Calu3 (cell line): ENCODE measurements at regions not wholly inside any gene's neighbourhood (a gene's known extent, or its start where the extent isn't known, plus 50 kb on each side); places are given as distances from the start of the nearest gene placed in this dataset.

Experiments
- BruUV-seq: library from RNA; stranded (reverse); fragments of 400-500 nt; replicated peaks from 2 replicates; lab custom pipeline; 2021; lab: Mats Ljungman, UMichigan
- CTCF ChIA-PET: fragments of 300-600 bp; sonication (Branson Sonifier 250); formaldehyde crosslinking; loops from one replicate; lab custom pipeline; 2022; ENCODE audit warnings: antibody characterized with exemption; lab: Charles Lee
- DNase-seq: peaks from one replicate; pipeline ENCODE4 v3.0.0; 2022
- H3K27ac Mint-ChIP-seq: one replicate; pipeline ENCODE4 v1.8.0; 2022; ENCODE audit warnings: mixed read lengths; ENCODE audit not compliant: unreplicated experiment
- H3K27me3 Mint-ChIP-seq: one replicate; pipeline ENCODE4 v1.8.0; 2022; ENCODE audit warnings: mixed read lengths; ENCODE audit not compliant: unreplicated experiment
- H3K36me3 Mint-ChIP-seq: one replicate; pipeline ENCODE4 v1.8.0; 2022; ENCODE audit warnings: mild to moderate bottlenecking, moderate library complexity, mixed read lengths; ENCODE audit not compliant: insufficient read depth, unreplicated experiment
- H3K4me1 Mint-ChIP-seq: one replicate; pipeline ENCODE4 v1.8.0; 2022; ENCODE audit warnings: mild to moderate bottlenecking, low read depth, mixed read lengths; ENCODE audit not compliant: unreplicated experiment
- H3K4me3 Mint-ChIP-seq: one replicate; pipeline ENCODE4 v1.8.0; 2022; ENCODE audit warnings: mild to moderate bottlenecking, low read depth, moderate library complexity, mixed read lengths; ENCODE audit not compliant: unreplicated experiment
- H3K9me3 Mint-ChIP-seq: one replicate; pipeline ENCODE4 v1.8.0; 2022; ENCODE audit warnings: low read depth, mixed read lengths; ENCODE audit not compliant: unreplicated experiment
- intact Hi-C: fragments of 100-400 bp; cut with micrococcal nuclease; formaldehyde crosslinking; loops from one replicate; pipeline ENCODE4 v1.10.0; 2022; ENCODE audit not compliant: unreplicated experiment
- TF ChIP-seq, protein P1 (sequence below): fragments of 200-600 bp; IDR thresholded peaks from one replicate; pipeline ENCODE4 v1.8.0; 2022; ENCODE audit warnings: antibody characterized with exemption; ENCODE audit not compliant: unreplicated experiment

DNA sequence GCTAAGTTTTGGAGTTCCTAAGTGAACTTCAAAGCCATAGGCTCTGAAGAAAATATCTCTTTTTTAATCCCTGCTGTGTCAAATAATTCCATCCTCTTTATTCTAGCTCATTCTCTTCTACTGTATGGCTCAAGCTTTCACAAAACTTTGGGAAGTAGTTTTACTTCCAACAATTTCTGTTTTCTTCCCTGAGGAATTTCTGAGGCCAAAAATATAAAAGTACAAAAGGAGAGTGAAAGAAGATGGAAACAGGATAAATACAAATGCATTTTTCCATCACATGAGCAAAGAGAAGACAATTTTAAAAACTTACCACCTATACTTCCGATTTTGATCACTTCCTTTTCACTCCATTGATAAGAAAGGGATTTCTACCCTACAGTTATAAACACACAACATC is 585.7 kb upstream of the DAB2 start:
- BruUV-seq: no TSS peak
- CTCF ChIA-PET: no interaction called here
- intact Hi-C loops: no loop called here
- Mint-ChIP-seq H3K9me3 (no peaks in the 10 kb centered on the region), H3K27me3 (no peaks in the 10 kb centered on the region), H3K36me3 (no peaks in the 10 kb centered on the region), H3K27ac (no peak overlapping the region), H3K4me3 (no peak overlapping the region), H3K4me1 (no peaks in the 10 kb centered on the region)
- TF ChIP-seq, protein P1, sequence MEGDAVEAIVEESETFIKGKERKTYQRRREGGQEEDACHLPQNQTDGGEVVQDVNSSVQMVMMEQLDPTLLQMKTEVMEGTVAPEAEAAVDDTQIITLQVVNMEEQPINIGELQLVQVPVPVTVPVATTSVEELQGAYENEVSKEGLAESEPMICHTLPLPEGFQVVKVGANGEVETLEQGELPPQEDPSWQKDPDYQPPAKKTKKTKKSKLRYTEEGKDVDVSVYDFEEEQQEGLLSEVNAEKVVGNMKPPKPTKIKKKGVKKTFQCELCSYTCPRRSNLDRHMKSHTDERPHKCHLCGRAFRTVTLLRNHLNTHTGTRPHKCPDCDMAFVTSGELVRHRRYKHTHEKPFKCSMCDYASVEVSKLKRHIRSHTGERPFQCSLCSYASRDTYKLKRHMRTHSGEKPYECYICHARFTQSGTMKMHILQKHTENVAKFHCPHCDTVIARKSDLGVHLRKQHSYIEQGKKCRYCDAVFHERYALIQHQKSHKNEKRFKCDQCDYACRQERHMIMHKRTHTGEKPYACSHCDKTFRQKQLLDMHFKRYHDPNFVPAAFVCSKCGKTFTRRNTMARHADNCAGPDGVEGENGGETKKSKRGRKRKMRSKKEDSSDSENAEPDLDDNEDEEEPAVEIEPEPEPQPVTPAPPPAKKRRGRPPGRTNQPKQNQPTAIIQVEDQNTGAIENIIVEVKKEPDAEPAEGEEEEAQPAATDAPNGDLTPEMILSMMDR: no peak
- no peak for DNase-seq

DNA sequence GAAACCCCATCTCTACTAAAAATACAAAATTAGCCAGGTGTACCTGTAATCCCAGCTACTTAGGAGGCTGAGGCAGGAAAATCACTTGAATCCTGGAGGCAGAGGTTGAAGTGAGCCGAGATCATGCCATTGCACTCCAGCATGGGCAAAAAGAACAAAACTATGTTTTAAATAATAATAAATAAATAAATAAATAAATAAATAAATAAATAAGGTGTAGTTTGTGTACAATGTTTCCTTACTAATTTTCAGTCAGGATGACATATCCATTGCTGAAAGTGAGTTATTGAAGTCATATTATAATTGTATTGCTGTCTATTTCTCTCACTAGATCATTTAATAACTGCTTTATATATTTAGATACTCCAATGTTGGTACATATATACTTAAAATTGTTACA is 581.5 kb upstream of the DAB2 start:
- no peak for DNase-seq
- Mint-ChIP-seq H3K27me3 (no peaks in the 10 kb centered on the region), H3K9me3 (no peaks in the 10 kb centered on the region), H3K4me1 (no peaks in the 10 kb centered on the region), H3K4me3 (no peak overlapping the region), H3K27ac (no peak overlapping the region), H3K36me3 (no peaks in the 10 kb centered on the region)
- CTCF ChIA-PET: interaction anchor here (0.7 kb wide), 1 partner anchor 326 kb away, joined by 3 read pairs; no protein-coding TSS in a partner anchor
- TF ChIP-seq, protein P1: no peak
- no TSS peak for BruUV-seq
- intact Hi-C loops: no loop called here

DNA sequence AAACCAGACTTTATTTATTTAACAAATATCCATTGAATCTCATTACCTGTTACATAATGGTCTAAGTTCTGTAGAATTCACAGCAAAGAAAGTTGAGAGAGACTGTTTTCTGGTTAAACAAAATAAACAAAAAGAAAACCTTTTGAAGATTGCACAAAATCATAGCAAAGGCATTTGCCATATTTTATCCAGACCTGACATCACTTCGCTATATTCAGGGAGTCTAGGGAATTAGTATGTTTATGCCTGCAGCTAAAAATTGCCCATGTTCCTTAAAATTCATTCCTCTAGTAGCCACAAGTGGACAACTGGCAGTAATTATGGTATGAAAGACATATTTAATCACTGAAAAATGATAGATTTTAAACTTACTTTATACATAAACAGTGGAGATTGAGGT is 577.0 kb upstream of the DAB2 start:
- no peak for DNase-seq
- H3K36me3 Mint-ChIP-seq: no peaks in the 10 kb centered on the region
- H3K4me1 Mint-ChIP-seq: no peaks in the 10 kb centered on the region
- no TSS peak for BruUV-seq
- TF ChIP-seq, protein P1: no peak
- no peaks in the 10 kb centered on the region for H3K9me3 Mint-ChIP-seq
- intact Hi-C loops: no loop called here
- CTCF ChIA-PET: no interaction called here
- H3K27me3 Mint-ChIP-seq: no peaks in the 10 kb centered on the region
- no peak overlapping the region for H3K27ac Mint-ChIP-seq
- no peak overlapping the region for H3K4me3 Mint-ChIP-seq

DNA sequence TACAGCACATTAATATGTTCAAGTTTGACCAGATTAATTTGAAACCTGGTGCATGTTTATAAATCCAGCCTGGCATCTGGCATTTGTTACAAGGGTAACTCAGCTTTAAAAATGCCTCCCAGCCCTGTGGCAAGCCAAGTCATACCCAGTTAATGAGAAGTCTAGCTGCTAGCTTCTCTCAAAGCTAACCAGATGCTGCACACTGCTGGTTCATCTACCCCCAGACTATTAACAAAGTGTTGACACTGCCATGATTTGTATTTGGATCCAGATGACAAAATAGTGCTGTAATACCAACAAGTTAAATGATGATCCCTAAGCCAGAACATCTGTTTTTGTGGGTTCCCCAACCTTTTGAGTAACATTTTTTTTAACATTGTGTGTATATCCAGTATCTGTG is 573.7 kb upstream of the DAB2 start:
- CTCF ChIA-PET: no interaction called here
- no peaks in the 10 kb centered on the region for H3K36me3 Mint-ChIP-seq
- no peaks in the 10 kb centered on the region for H3K9me3 Mint-ChIP-seq
- no peaks in the 10 kb centered on the region for H3K27me3 Mint-ChIP-seq
- no TSS peak for BruUV-seq
- intact Hi-C loops: no loop called here
- no peak overlapping the region for H3K4me3 Mint-ChIP-seq
- no peak overlapping the region for H3K27ac Mint-ChIP-seq
- DNase-seq: no peak
- H3K4me1 Mint-ChIP-seq: no peaks in the 10 kb centered on the region
- TF ChIP-seq, protein P1: no peak
